Activated CD8-positive, alpha-beta memory T cell treated with anti-CD3 and anti-CD28 coated beads, Interleukin-2, amount 50 U/mL, for 48 hours (primary cell): ENCODE measurements at regions not wholly inside any gene's neighbourhood (a gene's known extent, or its start where the extent isn't known, plus 50 kb on each side); places are given as distances from the start of the nearest gene placed in this dataset.

Experiments used
- DNase-seq: peaks from one replicate; pipeline ENCODE4 v3.0.0-alpha.2; 2020

GRCh38 chr6:28741363-28741762 lies 182.4 kb downstream of the TRIM27 start:
- DNase-seq, result no peak

DNA sequence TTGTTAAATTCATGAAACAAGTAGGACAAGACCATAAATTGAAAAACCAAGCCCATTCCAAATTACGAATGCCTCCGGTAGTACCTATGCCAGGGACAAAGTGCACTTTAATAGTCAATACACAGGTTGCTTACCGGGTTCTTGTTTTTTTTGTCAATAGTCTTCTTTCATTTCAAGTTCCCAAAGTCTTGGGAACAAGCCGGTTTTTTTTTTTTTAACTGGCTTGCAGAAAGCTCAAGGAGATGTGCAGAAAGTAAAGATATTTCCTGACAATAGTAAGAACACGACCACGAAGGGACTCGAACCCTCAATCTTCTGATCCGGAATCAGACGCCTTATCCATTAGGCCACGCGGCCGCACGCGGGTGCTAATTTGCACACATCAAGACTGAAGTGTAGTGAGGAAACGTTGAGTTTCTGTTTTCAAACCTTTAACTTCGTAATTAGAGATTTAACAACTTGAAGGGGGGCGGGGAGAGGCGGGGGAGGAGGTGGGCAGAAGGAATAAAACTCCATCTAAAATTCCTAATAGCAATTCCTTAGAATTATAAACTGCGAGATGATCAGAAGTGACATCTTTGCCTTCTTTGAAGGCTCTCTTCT lies 181.0 kb downstream of the TRIM27 start:
- peak; percentile 83 for DNase-seq

- DNase-seq, result no peak
These were observed 180.5 kb downstream of the TRIM27 start for GRCh38 chr6:28743271-28743789.

DNA sequence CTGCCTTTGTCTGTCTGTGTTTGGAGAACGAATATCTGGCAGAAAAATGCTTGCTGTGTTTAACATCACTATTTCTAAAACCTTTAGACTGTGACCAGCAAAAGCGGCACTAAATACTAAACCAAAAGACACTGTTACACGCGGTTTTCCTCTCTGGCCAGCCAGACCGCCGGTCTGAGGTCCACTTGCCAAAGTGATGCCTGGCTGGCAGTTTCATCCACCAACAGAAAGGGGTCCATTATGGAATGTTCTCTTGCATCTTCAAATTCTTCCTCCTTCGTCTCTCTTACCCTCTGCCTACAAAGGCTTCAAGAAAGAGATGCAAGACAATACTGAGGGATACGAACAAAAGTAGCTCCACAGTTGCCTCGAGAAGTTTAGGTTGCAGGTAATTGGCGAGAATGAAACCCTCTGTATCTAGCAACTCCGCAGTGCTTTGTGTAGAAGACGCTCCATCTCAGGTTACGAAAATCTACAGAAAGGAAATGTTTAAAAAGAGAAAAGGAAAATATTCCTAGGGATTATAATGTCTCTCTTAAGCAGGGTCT lies 176.6 kb downstream of the TRIM27 start:
- DNase-seq, result no peak

GRCh38 chr6:28747631-28748157 lies 176.1 kb downstream of the TRIM27 start:
- no peak for DNase-seq

DNA sequence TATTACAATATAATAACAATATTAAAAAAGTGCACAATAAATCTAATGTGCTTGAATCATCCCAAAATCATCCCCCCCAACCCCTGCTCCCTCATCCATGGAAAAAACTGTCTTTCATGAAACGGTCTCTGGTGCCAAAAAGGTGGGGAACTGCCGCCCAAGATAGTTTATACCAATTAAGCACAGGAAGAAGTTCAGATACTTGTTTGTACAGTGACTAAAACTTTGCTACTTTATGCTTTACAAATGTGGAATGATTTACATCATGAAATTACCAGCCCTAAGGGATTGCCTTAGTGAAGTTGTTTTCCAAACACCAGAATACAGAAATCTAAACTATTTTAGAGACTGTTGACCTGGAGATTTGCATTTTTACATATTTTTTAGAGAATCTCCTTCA lies 175.6 kb downstream of the TRIM27 start:
- no peak for DNase-seq

DNA sequence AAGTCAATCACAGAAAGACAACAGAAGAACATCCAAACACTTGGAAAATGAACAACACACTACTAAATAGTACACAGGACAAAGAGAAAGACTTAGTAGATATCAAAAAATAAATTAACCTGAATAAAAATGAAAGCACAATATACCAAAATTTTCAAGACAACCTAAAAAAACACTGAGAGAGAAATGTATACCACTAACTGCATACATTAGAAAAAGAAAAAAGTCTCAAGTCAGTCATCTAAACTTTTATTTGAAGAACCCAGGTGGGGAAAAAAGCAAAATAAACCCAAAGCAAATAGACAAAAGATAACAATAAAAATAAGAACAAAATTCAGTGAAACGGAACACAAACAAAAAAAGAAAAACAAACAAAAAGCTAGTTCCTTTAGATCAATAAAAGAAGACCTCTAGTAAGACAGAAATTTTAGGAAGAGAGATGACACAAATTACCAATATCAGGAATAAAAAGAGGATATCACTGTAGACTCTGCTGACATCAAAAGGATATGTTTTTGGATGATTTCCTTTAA lies 172.8 kb downstream of the TRIM27 start:
- no peak for DNase-seq

DNA sequence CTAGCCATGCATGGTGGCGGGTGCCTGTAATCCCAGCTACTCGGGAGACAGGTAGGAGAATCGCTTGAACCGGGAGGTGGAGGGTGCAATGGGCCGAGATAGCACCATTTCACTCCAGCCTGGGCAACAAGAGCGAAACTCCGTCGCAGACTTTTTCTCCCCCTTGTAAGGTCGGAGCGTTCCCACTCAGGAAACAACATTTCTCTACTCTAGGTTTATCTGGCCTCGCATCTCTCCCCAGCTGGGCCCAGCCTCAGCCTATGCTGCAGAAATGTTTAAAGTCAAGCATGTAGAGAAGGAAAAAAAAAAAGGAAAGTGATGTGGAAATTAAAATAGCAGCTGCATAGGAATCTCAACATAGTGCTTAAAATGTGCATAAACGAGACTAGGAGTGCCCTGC lies 172.3 kb downstream of the TRIM27 start:
- DNase-seq, result no peak

DNA sequence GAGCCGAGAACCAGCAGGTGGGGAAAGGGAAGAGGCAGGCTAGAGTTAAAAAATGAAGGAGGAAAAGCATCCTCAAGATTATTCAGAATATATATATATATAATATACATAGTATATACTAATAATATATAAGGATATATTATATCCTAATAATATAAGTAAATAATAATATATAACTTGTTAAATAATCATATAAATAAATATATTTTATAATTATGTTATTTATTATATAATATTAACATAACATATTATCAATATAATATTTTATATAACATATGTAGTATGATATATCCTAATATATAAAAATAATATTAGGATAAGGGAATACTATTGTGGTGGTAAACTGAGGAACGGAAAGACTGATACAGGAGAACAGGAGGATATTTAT lies 171.8 kb downstream of the TRIM27 start:
- no peak for DNase-seq

GRCh38 chr6:28757429-28758045 lies 166.2 kb downstream of the TRIM27 start:
- DNase-seq, result no peak

- no peak for DNase-seq
These were observed 165.6 kb downstream of the TRIM27 start for GRCh38 chr6:28758046-28758817.

DNA sequence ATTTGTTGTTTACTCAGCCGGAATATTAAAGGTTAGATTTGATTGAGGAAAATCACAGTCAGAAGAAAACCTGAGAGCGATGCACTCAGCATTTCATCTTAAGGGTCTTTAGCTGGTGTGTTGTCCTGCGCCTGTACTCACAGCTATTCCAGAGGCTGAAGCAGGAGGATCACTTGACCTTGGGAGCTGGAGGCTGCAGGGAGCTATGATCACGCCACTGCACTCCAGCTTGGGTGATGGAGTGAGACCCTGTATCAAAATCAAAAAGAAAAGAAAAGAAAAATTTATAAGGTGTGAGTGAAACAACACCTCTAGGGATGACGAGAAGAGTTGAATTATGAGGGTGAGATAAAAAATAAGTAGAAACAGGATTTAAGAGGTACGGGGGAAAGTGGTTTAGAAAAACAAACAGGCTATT lies 165.0 kb downstream of the TRIM27 start:
- DNase-seq, result no peak

GRCh38 chr6:28764014-28764723 lies 159.6 kb downstream of the TRIM27 start:
- no peak for DNase-seq

DNA sequence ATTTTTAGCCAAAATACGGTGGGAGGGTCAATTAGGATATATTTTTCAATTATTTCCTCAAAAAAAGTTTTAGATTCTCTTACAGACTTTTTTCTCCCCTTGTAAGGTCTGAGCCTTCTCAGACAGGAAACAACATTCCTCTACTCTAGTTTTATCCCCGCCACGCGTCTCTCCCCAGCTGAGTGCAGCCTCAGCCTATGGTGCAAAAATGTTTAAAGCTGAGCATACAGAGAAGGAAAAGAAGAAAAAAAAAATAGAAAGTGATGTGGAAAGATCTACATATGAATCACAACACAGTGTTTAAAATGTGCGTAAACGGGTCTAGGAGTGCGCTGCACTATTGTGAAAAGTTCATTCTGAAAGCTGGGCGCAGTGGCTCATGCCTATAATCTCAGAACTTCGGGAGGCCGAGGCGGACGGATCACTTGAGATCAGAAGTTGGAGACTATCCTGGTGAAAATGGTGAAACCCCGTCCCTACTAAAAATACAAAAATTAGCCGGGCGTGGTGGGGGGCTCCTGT lies 159.0 kb downstream of the TRIM27 start:
- no peak for DNase-seq

DNA sequence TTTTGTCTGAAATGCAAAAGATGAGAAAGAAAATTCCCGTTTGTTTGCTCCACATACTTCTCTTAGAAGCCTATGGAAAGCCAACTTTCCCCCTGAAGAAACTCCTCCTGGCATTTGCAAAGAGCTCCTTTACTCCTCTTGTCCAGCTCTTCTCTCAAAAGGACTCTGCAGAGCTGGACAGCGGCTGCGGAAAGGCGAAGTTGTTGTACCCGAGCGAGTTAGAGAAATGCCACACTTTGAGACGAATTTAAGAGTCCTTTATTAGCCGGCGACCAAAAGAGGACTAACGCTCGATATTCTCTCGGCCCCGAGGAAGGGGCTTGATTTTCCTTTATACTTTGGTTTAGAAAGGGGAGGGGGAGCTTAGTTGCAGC lies 157.8 kb downstream of the TRIM27 start:
- DNase-seq, result no peak

DNA sequence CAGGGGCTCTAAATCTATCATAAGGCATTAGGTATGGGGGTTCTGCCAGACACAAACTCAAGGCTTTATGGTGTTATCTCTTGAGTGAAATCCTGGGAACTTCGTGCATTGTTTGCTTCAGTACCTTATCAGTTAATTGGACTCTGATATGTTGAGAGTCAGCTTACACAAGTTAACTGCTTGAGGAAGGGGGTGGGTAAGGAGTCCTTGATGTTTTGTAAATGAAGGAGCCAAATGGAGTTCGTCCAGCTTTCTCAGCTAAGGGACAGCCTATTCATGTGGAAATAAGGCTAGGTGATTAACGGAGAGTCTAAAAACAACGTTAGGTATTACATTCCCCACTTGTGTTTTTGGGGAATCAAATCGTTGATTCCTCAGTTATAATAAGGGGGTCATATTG lies 157.4 kb downstream of the TRIM27 start:
- DNase-seq, result no peak

DNA sequence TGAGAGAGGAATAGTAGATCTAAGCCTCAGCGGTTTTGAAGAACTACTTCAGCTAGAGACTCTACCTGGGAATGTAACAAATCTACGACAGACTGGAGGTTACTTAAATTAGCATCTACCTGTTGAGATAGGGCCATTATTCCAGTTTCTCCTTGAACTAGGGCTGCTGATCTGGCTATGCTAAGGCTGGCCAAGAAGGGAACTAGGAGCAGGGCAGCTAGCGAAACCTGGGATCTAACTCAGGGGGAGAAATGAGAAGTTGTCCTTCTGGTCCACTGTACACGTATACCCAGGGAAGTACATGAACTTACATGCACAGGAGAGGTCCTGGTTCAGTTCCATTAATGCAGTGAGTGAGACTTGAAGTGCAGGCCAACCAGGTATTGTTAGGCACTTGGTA lies 156.7 kb downstream of the TRIM27 start:
- DNase-seq, result no peak

GRCh38 chr6:28767691-28768090 lies 156.1 kb downstream of the TRIM27 start:
- no peak for DNase-seq

- DNase-seq, result no peak
These were observed 155.4 kb downstream of the TRIM27 start for GRCh38 chr6:28768187-28768913.

DNA sequence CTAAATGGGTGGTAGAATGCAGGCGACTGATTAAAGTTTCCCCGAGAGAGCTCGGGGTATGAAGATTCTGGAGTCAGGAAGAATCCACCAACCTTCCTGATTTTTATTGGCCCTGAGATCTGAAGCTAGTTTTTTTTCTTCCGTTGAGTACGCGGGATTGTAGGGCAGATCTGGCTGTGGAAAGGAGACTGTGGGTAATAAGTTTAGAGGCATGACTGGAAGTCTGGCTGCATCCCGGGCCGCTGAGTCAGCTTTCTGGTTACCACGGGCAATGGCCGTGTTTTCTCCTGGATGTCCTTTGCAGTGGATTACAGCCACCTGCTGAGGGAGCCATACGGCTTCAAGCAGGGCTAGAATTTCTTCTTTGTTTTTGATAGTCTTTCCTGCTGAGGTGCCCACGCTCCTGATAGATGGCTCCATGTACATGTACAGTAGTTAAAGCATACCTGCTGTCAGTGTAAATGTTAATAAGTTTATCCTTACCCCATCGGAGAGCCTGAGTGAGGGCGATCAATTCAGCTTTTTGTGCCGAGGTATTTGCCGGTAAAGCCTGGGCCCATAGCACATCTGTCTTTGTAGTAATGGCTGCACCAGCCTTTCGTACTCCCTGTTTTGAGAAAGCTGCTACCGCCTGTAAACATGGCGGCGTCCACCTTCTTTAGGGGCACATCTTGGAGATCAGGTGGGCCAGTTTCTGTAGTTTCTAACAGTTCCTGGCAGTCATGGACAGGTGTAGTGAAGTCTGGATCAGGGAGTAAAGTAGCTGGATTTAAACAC lies 154.0 kb downstream of the TRIM27 start:
- DNase-seq, result no peak

DNA sequence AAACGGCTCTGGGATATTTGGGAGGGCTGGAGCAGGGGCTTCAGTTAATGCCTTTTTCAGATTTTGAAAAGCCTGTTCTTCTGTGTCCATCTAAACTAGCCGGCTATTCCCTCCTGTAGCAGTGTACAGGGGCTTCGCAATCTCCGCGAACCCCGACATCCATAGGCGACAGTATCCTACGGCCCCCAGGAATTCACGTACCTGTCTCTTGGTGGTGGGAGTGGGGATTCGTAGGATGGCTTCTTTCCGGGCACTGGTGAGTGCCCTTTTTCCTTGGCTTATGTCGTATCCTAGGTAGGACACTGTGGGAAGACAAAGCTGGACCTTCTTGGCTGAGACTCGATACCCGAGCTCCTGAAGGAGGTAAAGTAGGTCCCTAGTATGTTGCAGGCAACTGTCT lies 153.1 kb downstream of the TRIM27 start:
- DNase-seq, result no peak
